ENCODE measurements at regions not wholly inside any gene's neighbourhood (a gene's known extent, or its start where the extent isn't known, plus 50 kb on each side); places are given as distances from the start of the nearest gene placed in this dataset.

GRCh38 chr7:42730586-42730985 lies 181.3 kb downstream of the C7orf25 start:
- H3K79me2 ChIP-seq (ENCODE audit: insufficient read depth, low read length) = no peaks in the 10 kb centered on the region
- no peaks in the 10 kb centered on the region for H3K9me3 ChIP-seq (ENCODE audit: insufficient read depth, low read depth, low read length)
- H3K27me3 Mint-ChIP-seq (ENCODE audit: low read depth, unreplicated experiment) = no peaks in the 10 kb centered on the region
- H3K4me1 ChIP-seq (ENCODE audit: insufficient read depth, low read length) = peaks cover 10% of the 10 kb centered on the region
- H3K27ac Mint-ChIP-seq (ENCODE audit: unreplicated experiment) = no peak overlapping the region
- H3K36me3 Mint-ChIP-seq (ENCODE audit: low read depth, unreplicated experiment) = no peaks in the 10 kb centered on the region
- no peaks in the 10 kb centered on the region for H3K27me3 ChIP-seq (ENCODE audit: insufficient read depth, low read length)
- no peak overlapping the region for H3K9ac ChIP-seq (ENCODE audit: low read length)
- H3K4me3 ChIP-seq (ENCODE audit: insufficient read depth, low read depth, low read length) = no peak overlapping the region
- TF ChIP-seq EZH2 (IDR thresholded peaks at IDR 0.05; ENCODE audit: insufficient read depth, low read length) (no peak), CTCF (IDR thresholded peaks at IDR 0.05; ENCODE audit: insufficient read depth, low read depth, low read length) (no peak)
- no peak for DNase-seq (ENCODE audit: low read depth)
- H3K4me2 ChIP-seq (ENCODE audit: low read length) = no peak overlapping the region
- H3K36me3 ChIP-seq (ENCODE audit: insufficient read depth, low read length) = no peaks in the 10 kb centered on the region
- no peak for FAIRE-seq
- no peak overlapping the region for H2AFZ ChIP-seq (ENCODE audit: low read depth, low read length)
- H4K20me1 ChIP-seq (ENCODE audit: insufficient read depth, low read length) = no peaks in the 10 kb centered on the region
- no peak overlapping the region for H3K27ac ChIP-seq (ENCODE audit: low read depth, low read length)
- peaks cover 16% of the 10 kb centered on the region for H3K4me1 Mint-ChIP-seq (ENCODE audit: low read depth, unreplicated experiment)
- H3K4me3 Mint-ChIP-seq (ENCODE audit: unreplicated experiment) = no peak overlapping the region
- no peaks in the 10 kb centered on the region for H3K9me3 Mint-ChIP-seq (ENCODE audit: unreplicated experiment)

- Histone ChIP-seq H3K36me3 (ENCODE audit: insufficient read depth, low read length) (no peaks in the 10 kb centered on the region), H3K4me2 (ENCODE audit: low read length) (no peak overlapping the region), H3K9me3 (ENCODE audit: insufficient read depth, low read depth, low read length) (no peaks in the 10 kb centered on the region), H3K27me3 (ENCODE audit: insufficient read depth, low read length) (no peaks in the 10 kb centered on the region), H3K4me1 (ENCODE audit: insufficient read depth, low read length) (peaks cover 3% of the 10 kb centered on the region), H4K20me1 (ENCODE audit: insufficient read depth, low read length) (no peaks in the 10 kb centered on the region), H3K9ac (ENCODE audit: low read length) (no peak overlapping the region), H3K27ac (ENCODE audit: low read depth, low read length) (no peak overlapping the region), H3K4me3 (ENCODE audit: insufficient read depth, low read depth, low read length) (no peak overlapping the region), H3K79me2 (ENCODE audit: insufficient read depth, low read length) (no peaks in the 10 kb centered on the region), H2AFZ (ENCODE audit: low read depth, low read length) (no peak overlapping the region)
- Mint-ChIP-seq H3K27me3 (ENCODE audit: low read depth, unreplicated experiment) (no peaks in the 10 kb centered on the region), H3K9me3 (ENCODE audit: unreplicated experiment) (no peaks in the 10 kb centered on the region), H3K27ac (ENCODE audit: unreplicated experiment) (no peak overlapping the region), H3K4me3 (ENCODE audit: unreplicated experiment) (no peak overlapping the region), H3K4me1 (ENCODE audit: low read depth, unreplicated experiment) (peaks cover 8% of the 10 kb centered on the region), H3K36me3 (ENCODE audit: low read depth, unreplicated experiment) (no peaks in the 10 kb centered on the region)
- no peak for TF ChIP-seq EZH2 (IDR thresholded peaks at IDR 0.05; ENCODE audit: insufficient read depth, low read length)
- TF ChIP-seq CTCF (IDR thresholded peaks at IDR 0.05; ENCODE audit: insufficient read depth, low read depth, low read length) = no peak
- DNase-seq (ENCODE audit: low read depth) (no peak), FAIRE-seq (no peak)
Observed at GRCh38 chr7:42729053-42729765, 182.7 kb downstream of the C7orf25 start.

GRCh38 chr7:42727451-42727850 lies 184.4 kb downstream of the C7orf25 start:
- H3K27me3 ChIP-seq (ENCODE audit: insufficient read depth, low read length) = no peaks in the 10 kb centered on the region
- no peak overlapping the region for H3K4me3 ChIP-seq (ENCODE audit: insufficient read depth, low read depth, low read length)
- no peaks in the 10 kb centered on the region for H3K79me2 ChIP-seq (ENCODE audit: insufficient read depth, low read length)
- H4K20me1 ChIP-seq (ENCODE audit: insufficient read depth, low read length) = no peaks in the 10 kb centered on the region
- H2AFZ ChIP-seq (ENCODE audit: low read depth, low read length) = no peak overlapping the region
- Mint-ChIP-seq H3K4me1 (ENCODE audit: low read depth, unreplicated experiment) (peaks cover 8% of the 10 kb centered on the region), H3K27me3 (ENCODE audit: low read depth, unreplicated experiment) (no peaks in the 10 kb centered on the region), H3K27ac (ENCODE audit: unreplicated experiment) (no peak overlapping the region), H3K4me3 (ENCODE audit: unreplicated experiment) (no peak overlapping the region), H3K9me3 (ENCODE audit: unreplicated experiment) (no peaks in the 10 kb centered on the region), H3K36me3 (ENCODE audit: low read depth, unreplicated experiment) (no peaks in the 10 kb centered on the region)
- no peak overlapping the region for H3K4me2 ChIP-seq (ENCODE audit: low read length)
- H3K9me3 ChIP-seq (ENCODE audit: insufficient read depth, low read depth, low read length) = no peaks in the 10 kb centered on the region
- H3K27ac ChIP-seq (ENCODE audit: low read depth, low read length) = no peak overlapping the region
- TF ChIP-seq CTCF (IDR thresholded peaks at IDR 0.05; ENCODE audit: insufficient read depth, low read depth, low read length) = no peak
- no peak for TF ChIP-seq EZH2 (IDR thresholded peaks at IDR 0.05; ENCODE audit: insufficient read depth, low read length)
- FAIRE-seq (no peak), DNase-seq (ENCODE audit: low read depth) (no peak)
- no peaks in the 10 kb centered on the region for H3K4me1 ChIP-seq (ENCODE audit: insufficient read depth, low read length)
- no peaks in the 10 kb centered on the region for H3K36me3 ChIP-seq (ENCODE audit: insufficient read depth, low read length)
- no peak overlapping the region for H3K9ac ChIP-seq (ENCODE audit: low read length)

Measured in astrocyte (in vitro differentiated cells and primary cell).